Right lobe of liver (tissue), 4 donors: ENCODE measurements at regions not wholly inside any gene's neighbourhood (a gene's known extent, or its start where the extent isn't known, plus 50 kb on each side); places are given as distances from the start of the nearest gene placed in this dataset.

Experiments
- CTCF ChIP-seq, 4 donors: fragments of 200-600 bp in 3 of 4; fragments of 450-650 bp in 1 of 4; IDR thresholded peaks; one replicate each; pipeline versions ENCODE4 v1.5.1 to v1.8.0; 2016 to 2022; ENCODE audit warnings: antibody characterized with exemption in 4 of 4, mild to moderate bottlenecking in 2 of 4
- POLR2A ChIP-seq: fragments of 450-650 bp; IDR thresholded peaks from one replicate; pipeline ENCODE4 v1.6.1; 2017; ENCODE audit warnings: antibody characterized with exemption, mild to moderate bottlenecking
- donor health status: DM: no; HTN: no; CAD: no.
- donor health status: DM: no; HTN: no; CAD: no.
- donor health status: DM: no; HTN: yes; CAD: no.

DNA sequence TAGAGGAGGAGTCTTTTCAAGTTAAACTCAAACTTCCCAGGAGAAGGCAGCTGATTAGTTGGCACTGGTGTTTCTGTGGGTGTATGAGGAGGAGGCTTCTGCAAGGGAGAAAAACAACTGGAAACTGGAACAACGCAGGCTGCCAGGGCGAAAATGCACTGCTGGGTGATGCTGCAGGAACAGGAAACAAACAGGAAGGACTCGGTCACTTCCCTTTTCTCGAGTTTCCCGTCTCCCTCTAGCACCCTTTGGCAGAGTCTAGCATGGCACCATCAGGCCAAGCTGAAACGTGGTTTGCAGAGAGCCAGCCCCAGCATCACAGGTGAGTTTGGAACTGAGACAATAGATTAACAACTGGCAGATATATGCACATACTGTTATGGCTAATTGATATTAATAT lies 77.5 kb upstream of the CAST start:
- TF ChIP-seq POLR2A (no peak), CTCF (IDR thresholded peaks at IDR 0.05) (no peak)
